ENCODE measurements at regions not wholly inside any gene's neighbourhood (a gene's known extent, or its start where the extent isn't known, plus 50 kb on each side); places are given as distances from the start of the nearest gene placed in this dataset.

DNA sequence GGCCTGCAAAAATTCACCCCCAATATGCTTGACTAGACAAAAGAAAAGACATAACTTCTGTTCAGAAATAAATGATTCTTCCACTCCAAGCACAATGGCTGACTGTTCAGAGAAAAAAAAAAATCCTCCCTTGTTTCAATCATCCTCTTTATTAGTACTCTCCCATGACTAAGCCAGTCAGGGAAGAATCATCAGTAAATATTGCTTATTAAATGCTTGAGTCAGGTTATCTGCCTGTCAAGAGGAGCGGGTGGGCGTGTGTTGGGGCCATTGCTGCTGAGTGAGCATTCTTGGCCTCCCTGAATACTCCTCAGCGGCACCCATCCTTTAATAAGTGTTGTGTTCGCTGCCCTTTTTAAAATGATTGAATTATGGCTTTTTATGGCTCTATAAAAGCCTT lies 1334.8 kb upstream of the CELF4 start:
- TF ChIP-seq, protein P1, sequence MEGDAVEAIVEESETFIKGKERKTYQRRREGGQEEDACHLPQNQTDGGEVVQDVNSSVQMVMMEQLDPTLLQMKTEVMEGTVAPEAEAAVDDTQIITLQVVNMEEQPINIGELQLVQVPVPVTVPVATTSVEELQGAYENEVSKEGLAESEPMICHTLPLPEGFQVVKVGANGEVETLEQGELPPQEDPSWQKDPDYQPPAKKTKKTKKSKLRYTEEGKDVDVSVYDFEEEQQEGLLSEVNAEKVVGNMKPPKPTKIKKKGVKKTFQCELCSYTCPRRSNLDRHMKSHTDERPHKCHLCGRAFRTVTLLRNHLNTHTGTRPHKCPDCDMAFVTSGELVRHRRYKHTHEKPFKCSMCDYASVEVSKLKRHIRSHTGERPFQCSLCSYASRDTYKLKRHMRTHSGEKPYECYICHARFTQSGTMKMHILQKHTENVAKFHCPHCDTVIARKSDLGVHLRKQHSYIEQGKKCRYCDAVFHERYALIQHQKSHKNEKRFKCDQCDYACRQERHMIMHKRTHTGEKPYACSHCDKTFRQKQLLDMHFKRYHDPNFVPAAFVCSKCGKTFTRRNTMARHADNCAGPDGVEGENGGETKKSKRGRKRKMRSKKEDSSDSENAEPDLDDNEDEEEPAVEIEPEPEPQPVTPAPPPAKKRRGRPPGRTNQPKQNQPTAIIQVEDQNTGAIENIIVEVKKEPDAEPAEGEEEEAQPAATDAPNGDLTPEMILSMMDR (IDR thresholded peaks at IDR 0.05; ENCODE audit: insufficient read depth, low read depth, low read length): no peak
- TF ChIP-seq EZH2 (IDR thresholded peaks at IDR 0.05; ENCODE audit: insufficient read depth, low read length): no peak
